ENCODE measurements at regions not wholly inside any gene's neighbourhood (a gene's known extent, or its start where the extent isn't known, plus 50 kb on each side); places are given as distances from the start of the nearest gene placed in this dataset.

DNA sequence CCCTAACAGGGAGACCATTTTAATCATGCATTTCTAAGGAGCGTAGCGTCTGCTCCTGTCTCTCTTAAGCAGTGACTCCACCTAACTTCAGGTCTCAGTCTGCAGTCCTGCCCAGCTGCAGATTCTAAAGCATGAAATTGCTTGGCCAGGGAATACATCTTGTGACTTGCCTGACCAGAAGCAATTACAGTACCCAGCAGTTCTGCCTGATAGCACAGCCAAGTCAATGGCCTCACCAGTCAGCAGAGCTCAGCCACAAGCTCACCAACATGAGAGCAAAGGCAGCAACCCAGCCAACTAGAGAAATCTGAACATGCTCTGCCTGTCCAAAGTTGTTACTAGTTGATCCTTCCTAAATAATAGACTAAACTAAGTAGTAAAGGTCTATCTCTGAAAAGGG, 2011.9 kb upstream of the PCDH10 start:
- no peak for DNase-seq (ENCODE audit: low read depth)
- TF ChIP-seq, protein P1, sequence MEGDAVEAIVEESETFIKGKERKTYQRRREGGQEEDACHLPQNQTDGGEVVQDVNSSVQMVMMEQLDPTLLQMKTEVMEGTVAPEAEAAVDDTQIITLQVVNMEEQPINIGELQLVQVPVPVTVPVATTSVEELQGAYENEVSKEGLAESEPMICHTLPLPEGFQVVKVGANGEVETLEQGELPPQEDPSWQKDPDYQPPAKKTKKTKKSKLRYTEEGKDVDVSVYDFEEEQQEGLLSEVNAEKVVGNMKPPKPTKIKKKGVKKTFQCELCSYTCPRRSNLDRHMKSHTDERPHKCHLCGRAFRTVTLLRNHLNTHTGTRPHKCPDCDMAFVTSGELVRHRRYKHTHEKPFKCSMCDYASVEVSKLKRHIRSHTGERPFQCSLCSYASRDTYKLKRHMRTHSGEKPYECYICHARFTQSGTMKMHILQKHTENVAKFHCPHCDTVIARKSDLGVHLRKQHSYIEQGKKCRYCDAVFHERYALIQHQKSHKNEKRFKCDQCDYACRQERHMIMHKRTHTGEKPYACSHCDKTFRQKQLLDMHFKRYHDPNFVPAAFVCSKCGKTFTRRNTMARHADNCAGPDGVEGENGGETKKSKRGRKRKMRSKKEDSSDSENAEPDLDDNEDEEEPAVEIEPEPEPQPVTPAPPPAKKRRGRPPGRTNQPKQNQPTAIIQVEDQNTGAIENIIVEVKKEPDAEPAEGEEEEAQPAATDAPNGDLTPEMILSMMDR (IDR thresholded peaks at IDR 0.05; ENCODE audit: low read length, missing control alignments): no peak
- no peak overlapping the region for H3K4me3 ChIP-seq (replicated peaks; ENCODE audit: low read depth, low read length)

DNA sequence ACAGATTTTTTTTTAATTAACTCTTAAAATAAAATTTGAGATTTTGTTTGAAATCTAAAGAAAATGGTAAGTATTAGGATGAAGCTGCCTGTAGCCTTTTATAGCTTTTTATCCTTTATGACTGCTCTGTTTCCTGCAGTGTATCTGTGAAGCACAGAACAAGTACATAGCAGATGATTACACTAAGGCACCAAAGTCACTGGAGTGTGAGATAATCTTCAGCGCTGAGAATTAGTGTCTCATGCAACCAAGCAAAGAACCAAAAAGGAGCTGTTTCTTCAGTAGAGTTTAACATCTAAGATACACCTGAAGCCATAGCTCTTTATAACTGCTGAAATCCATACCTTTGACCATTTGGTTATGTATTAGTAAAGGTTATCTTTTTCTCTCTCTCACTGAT, 1989.8 kb upstream of the PCDH10 start:
- no peak for DNase-seq (ENCODE audit: low read depth)
- TF ChIP-seq, protein P1 (IDR thresholded peaks at IDR 0.05; ENCODE audit: low read length, missing control alignments): no peak
- H3K4me3 ChIP-seq (replicated peaks; ENCODE audit: low read depth, low read length): no peak overlapping the region

DNA sequence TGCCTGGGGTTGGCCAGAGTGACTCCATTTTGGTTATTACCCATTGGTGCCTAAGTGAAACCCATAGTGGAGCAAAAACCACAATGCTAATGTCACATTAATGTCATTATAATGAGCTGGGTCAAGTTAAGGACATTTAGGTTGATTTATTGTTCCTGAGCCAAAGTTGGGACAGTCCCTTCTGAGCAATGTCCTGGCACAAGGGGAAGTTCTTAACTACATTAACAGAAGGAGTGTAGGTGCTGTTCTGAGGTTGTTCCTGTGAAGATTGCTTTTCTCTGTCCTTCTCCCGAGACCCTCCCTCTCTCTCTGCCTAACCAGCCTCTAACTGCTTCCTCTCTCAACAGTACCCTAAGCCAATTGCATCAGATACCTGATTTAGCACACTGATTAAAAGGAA, 1956.8 kb upstream of the PCDH10 start:
- TF ChIP-seq, protein P1 (IDR thresholded peaks at IDR 0.05; ENCODE audit: low read length, missing control alignments): no peak
- H3K4me3 ChIP-seq (replicated peaks; ENCODE audit: low read depth, low read length): no peak overlapping the region
- DNase-seq (ENCODE audit: low read depth): no peak

DNA sequence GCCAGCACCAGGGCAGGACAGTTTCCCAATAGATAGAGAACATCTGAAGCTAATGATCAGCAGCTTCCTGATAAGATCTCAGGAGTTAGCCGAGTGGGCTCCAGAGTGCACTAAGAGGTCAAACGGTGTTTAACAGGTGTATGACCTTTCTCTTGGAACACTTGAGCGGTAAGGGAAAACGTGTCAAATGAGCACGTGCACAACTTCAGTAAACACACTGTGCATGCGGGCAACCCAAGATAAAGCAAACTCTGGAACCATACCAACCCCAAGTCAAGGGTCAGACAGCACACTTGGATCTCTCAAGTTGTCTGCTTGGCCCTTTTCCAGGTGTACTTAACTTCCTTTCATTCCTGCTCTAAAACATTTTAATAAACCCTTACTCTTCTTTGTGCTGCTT, 1941.5 kb upstream of the PCDH10 start:
- no peak for DNase-seq (ENCODE audit: low read depth)
- H3K4me3 ChIP-seq (replicated peaks; ENCODE audit: low read depth, low read length): no peak overlapping the region
- TF ChIP-seq, protein P1 (IDR thresholded peaks at IDR 0.05; ENCODE audit: low read length, missing control alignments): no peak

DNA sequence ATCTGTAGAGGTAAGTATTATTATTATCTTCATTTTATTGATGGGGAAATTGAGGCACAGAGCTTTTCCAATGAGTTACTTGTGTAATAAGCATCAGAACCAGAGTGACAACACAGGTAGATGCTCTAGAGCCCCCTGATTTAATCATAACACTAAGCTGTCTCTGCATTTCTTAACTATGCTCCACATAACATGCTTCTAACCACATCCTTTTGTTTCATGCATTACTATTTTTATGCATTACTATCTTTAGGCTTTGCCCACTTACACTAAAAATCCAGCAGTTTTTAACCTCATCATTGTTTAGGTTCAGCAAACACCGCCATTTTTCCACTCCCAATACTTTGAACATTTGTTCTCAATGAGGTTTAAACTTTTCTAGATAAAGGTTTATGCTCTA, 1900.8 kb upstream of the PCDH10 start:
- no peak overlapping the region for H3K4me3 ChIP-seq (replicated peaks; ENCODE audit: low read depth, low read length)
- TF ChIP-seq, protein P1 (IDR thresholded peaks at IDR 0.05; ENCODE audit: low read length, missing control alignments): no peak
- no peak for DNase-seq (ENCODE audit: low read depth)

DNA sequence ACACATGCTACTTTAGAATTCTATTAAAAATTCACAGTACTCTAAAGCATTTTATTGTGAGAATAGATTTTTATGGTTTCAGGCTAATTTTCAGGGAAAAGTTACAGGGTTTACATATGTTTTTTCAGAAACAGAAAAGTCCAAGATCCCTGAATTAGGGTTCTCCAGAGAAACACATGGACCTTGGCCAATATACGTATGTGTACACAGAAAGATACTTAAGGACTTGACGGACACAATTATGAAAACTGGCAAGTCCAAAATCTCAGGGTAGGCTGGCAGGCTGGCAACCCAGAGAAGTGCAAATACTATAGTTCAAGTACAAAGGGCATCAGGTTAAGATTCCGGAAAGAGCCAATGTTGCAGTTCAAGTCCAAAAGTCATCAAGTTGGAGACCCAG, 1897.8 kb upstream of the PCDH10 start:
- H3K4me3 ChIP-seq (replicated peaks; ENCODE audit: low read depth, low read length): no peak overlapping the region
- DNase-seq (ENCODE audit: low read depth): no peak
- TF ChIP-seq, protein P1 (IDR thresholded peaks at IDR 0.05; ENCODE audit: low read length, missing control alignments): no peak

DNA sequence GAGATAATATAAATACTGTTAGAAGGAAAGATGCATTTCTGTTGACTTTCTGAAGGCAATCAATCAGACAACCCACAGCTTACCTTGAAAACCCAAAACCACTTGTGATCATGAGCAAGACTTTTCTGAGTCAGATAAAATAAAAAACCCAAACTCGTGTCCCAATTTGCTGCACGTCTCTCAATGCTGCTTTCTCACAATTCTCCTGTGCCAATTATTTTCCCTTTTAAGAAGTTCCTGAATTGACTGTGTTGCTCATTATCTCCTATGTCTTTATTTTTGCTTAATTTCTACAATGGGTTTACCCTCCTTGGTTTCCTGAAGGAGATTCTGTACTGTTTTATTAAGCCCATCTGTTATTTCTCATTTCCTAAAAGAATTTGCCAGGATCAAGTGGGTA, 1891.9 kb upstream of the PCDH10 start:
- no peak overlapping the region for H3K4me3 ChIP-seq (replicated peaks; ENCODE audit: low read depth, low read length)
- TF ChIP-seq, protein P1 (IDR thresholded peaks at IDR 0.05; ENCODE audit: low read length, missing control alignments): no peak
- DNase-seq (ENCODE audit: low read depth): no peak
